ENCODE measurements at regions not wholly inside any gene's neighbourhood (a gene's known extent, or its start where the extent isn't known, plus 50 kb on each side); places are given as distances from the start of the nearest gene placed in this dataset.

- TF ChIP-seq CTCF (IDR thresholded peaks at IDR 0.05; ENCODE audit: insufficient read depth, low read length) (no peak), REST (IDR thresholded peaks at IDR 0.05; ENCODE audit: insufficient replicate concordance, low read depth) (no peak)
These were observed 162.1 kb downstream of the PCDH18 start for GRCh38 chr4:137370206-137370633.

Measured in HL-60 (cell line).